ENCODE measurements at regions not wholly inside any gene's neighbourhood (a gene's known extent, or its start where the extent isn't known, plus 50 kb on each side); places are given as distances from the start of the nearest gene placed in this dataset.

DNA sequence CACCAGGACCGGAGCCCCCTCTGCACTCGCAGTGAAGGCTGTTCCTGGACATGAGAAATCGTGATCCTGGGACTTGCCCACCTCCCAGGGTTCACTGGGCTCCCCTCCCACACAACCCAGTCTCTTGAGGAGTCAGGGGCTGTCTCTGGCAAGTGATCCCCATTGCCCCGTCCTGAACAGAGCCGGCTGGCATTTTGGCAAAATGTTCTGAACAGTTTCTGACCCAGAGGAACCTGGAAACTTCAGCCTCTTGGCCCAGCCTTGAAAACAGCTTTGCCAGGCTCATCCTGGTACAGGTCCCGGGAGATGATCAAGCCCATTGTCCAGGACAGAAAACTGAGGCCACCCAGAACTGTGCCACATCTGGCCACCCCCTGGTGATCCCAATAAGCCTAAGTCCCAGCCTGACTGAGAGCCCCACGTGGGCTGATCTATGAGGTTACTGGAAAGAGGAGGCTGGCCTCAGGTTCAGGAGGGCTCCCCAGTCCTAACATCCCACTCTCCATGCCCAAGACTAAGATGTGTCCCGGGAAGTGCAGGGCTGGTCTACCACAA is 115.7 kb downstream of the OAT start:
- no peak for DNase-seq

DNA sequence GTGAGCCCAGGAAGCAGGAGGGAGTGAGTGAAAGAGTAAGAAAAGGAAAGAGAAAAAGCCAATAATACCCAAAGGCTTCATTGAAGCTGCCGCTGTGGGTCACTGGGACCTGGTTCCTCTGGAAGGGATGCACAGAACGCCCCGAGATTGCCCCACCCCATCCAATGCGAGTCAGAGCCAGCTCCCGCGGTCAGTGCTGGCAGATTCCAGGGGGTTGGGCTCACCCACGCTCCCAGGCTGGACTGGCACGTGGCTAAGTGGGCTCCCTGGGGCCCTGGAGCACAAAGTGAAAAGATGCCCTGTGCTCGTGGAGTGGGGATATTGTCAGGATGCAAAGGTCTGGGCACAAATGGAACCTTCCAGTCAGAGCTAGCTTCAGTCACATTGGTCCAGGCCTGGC is 117.0 kb downstream of the OAT start:
- DNase-seq, result no peak

DNA sequence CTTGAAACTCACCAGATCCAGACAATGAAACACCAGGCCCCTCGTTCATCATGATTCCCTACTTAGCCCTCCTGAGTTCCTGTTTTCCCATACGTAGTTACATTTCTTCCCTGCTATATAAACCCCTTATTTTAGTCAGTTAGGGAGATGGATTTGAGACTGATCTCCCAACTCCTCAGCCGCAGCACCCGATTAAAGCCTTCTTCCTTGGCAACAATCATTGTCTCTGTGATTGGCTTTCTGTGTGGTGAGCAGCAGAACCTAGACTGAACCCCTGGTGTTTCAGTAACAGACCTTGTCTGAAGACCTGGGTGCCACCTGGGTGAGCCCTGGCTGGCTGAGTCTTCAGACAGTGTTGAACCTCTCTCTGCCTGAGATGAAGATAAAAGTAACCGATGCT is 118.0 kb downstream of the OAT start:
- DNase-seq, result no peak

DNA sequence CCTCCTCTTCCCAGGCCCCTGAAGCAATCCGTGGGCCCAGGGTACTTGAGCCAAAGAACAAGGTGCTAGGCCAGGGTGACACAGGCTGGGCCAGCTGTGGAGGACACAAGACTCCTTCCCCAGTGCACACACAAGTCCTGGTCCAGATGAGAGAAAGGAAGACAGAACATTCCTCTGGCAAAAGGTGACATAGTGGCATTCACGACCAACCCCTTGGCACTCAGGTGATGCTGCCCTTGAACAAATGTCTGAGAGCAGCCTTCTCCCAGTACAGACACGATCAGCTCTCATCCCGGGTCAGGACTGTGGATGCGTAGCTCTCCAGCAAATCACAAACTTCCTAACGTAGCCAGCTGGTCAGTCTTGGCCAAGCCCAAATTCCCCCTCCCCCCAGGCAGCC is 118.5 kb downstream of the OAT start:
- DNase-seq, result no peak

DNA sequence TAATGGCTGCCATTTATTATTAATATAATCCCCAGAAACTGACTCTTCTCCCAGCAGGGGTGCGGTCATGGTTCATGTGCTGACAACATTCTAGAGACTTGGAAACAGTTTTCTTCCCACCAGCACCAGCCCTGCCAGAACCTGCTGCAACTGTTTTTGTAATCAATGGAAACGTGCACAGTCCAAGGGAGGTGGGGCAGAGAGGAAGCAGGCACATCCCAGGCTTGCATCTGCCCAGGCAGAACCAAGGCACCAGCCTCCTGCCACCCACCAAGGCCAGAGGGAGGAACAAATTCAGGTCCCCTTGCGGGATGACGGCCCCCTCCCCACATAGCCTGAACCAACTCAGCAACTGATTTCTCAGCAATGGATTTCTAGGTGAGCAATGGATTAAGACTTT is 119.0 kb downstream of the OAT start:
- no peak for DNase-seq

- no peak for DNase-seq
Observed at GRCh38 chr10:124298891-124299290, 119.8 kb downstream of the OAT start.

DNA sequence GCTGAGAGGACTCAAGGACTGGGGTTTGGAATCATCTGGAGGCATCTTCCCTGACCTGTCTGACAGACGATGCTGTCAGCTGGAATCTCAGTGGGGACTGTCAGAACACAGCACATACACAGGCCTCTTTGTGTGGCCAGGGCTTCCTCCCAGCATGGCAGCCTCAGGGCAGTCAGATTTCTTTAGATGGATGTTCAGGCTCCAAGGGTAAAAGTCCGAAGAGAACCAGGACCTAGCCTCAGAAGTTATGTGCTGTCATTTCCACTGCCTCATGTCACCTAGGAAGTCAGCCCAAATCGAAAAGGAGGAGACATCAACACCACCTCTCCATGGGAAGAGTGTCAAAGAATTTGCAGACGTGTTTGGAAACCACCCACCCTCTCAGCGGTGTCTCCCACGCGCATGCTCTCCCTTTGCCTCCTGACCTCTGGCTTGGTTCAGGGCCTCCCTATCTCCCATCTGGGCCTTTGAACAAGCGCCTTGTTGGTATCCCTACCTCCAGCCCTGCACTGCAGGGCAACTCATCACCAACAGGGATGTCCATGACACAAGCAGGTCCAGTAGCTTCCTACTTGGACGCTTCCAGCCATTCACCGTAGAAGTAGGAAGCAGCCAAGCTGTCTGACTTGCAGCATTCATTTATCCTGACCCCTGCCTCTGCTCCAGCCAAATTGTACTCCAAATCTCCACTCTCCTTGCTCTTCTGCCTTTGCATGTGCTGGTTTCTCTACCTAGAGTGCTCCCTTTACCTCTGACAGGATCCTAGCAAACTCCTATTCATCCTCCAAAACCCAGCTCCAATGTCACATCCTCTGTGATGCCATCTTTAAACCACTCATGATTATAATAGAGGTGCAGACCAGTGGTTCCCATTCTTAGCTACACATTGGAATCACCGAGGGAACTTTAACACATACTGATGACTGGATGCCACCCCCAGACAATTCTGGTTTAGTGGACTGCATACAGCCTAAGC is 121.6 kb downstream of the OAT start:
- no peak for DNase-seq

DNA sequence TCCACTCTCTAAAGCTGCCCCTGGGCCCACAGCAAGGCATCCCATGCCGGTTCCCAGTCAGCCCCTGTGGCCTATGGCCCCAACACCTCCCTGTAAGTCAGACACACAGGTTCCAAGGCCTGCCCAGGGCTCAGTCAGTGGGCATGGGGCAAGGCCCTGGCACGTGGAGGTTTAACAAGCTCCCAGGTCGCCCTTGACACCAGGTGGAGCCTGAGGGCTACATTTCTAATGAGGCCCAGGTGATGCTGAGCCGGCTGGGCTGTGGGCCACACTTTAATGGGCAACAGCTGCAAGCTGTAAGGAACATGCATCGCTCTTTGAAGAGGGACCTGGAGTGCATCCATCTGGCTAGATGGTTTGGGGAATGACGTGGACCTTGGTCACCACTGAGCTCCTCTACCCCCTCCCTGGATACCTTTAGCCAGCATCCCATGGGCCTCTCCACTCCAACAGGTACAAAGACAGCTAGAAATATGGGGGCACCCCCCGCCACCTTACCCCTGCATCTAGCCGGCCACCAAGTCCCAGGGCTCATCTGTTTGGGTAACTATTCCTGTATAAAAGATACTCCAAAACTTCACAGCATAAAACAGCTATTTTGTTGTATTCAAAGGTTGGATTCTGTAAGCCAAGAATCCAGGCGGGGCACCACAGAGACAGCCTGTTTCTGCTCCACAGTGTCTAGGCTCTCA is 122.5 kb downstream of the OAT start:
- no peak for DNase-seq

GRCh38 chr10:124294811-124295770 is 123.6 kb downstream of the OAT start:
- no peak for DNase-seq

- DNase-seq, result no peak
Observed at GRCh38 chr10:124293616-124294449, 124.9 kb downstream of the OAT start.

GRCh38 chr10:124292911-124293615 is 125.7 kb downstream of the OAT start:
- DNase-seq, result no peak

DNA sequence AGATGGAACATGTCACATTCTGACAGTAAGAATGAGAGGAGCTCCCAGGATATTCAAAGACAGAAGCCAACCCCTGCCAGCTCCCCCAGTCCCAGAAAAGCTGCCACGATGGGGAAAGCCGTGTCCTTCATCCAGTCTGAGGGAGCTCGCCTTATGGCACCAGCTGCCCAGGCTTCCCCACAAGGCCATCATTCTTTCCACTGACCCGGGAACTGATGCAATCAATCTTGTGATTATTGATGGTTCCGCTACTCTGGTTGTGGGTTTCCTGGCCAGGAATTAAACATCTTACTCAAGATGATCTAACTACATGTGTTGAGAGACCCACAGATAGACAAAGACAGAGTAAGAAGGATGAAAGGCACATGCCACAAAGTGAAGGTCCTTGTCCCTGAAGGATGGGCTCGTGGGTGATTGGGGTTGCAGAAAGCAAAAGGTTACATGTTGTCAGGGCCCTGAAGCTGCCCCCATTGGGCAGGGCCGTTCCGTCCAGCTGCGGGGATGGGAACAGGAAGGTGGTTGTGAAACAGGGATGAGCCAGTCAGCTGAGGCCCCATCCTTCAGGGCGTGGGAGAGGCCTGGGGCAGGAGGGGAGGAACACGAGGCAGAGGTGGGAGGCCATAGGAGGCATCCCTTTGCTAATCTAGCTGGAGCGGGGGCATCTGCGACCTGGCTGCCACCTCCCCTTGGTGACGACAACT is 127.6 kb downstream of the OAT start:
- peak; percentile 91 to 96 (median 92) for DNase-seq

GRCh38 chr10:124289851-124290795 is 128.6 kb downstream of the OAT start:
- peak; percentile 82 to 88 (median 84) for DNase-seq

- DNase-seq, result no peak
Observed at GRCh38 chr10:124288928-124289850, 129.5 kb downstream of the OAT start.

DNA sequence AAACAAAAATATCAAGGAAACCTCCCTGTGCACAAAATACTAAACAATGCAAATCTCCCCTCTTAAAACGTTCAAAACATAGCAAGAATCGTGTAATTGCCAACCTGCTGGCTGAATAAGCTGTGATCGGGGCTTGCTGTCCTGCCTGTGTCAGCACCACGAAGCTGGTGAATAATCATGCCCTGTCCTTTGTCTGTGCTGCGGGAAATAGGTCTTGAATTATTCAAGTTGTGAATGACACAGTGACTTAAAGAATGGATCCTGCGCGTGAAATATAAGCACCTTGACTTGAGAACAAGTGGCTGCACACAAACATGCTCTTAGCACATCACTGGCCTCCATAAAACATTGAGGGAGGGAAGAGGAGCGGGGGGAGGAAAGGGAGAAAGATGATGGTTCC is 130.2 kb downstream of the OAT start:
- DNase-seq, result no peak

DNA sequence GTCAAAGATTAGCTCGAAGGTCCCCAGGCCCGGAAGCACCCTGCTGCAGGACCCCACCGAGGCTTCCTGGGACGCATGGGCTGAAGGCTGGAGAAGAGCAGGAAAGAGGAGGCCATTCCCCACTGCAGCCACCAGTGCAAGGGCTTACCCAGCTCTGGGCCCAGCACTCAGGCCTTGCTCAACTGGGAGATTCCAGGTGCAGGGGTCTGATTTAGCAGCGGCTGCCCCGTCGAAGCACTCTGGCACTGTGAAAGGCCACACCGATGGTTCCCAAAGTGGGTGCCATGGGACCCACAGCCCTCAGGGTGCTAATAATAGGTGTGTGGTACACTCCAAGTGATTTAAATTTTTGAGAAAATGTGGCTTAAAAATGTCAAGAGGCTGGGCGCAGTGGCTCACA is 130.9 kb downstream of the OAT start:
- DNase-seq, result no peak

- no peak for DNase-seq
Observed at GRCh38 chr10:124287071-124287685, 131.5 kb downstream of the OAT start.

- DNase-seq, result no peak
Observed at GRCh38 chr10:124286621-124287020, 132.1 kb downstream of the OAT start.

Data from suppressor macrophage treated with lipopolysaccharide for 1 hour (primary cell).